HUDEP-2 (cell line): ENCODE measurements at regions not wholly inside any gene's neighbourhood (a gene's known extent, or its start where the extent isn't known, plus 50 kb on each side); places are given as distances from the start of the nearest gene placed in this dataset.

Experiments used
- DNase-seq, 76 experiments: peaks; one replicate each; lab custom pipeline; 2025; ENCODE audit not compliant: unreplicated experiment in 76 of 76; lab: John Stamatoyannopoulos, UW

- DNase-seq: no peak
Observed at GRCh38 chr7:17507717-17508116, 209.3 kb downstream of the AHR start.

- no peak for DNase-seq
Observed at GRCh38 chr7:17512181-17512675, 213.8 kb downstream of the AHR start.

- DNase-seq: no peak
Observed at GRCh38 chr7:17516771-17517170, 218.3 kb downstream of the AHR start.

GRCh38 chr7:17520941-17521340 is 222.5 kb downstream of the AHR start:
- DNase-seq: no peak

- no peak for DNase-seq
Observed at GRCh38 chr7:17521437-17521836, 223.0 kb downstream of the AHR start.

- DNase-seq: no peak
Observed at GRCh38 chr7:17523813-17524739, 225.6 kb downstream of the AHR start.

GRCh38 chr7:17524746-17525145 is 226.3 kb downstream of the AHR start:
- no peak for DNase-seq

GRCh38 chr7:17526621-17527020 is 228.2 kb downstream of the AHR start:
- no peak for DNase-seq

- no peak for DNase-seq
Observed at GRCh38 chr7:17528636-17529035, 230.2 kb downstream of the AHR start.

- no peak for DNase-seq
Observed at GRCh38 chr7:17530244-17530643, 231.8 kb downstream of the AHR start.

GRCh38 chr7:17530741-17531421 is 232.4 kb downstream of the AHR start:
- DNase-seq: peak in 6 of 76 experiments; percentile 1 to 23 (median 4)

- DNase-seq: no peak
Observed at GRCh38 chr7:17532861-17533404, 234.5 kb downstream of the AHR start.

- no peak for DNase-seq
Observed at GRCh38 chr7:17534348-17534747, 235.9 kb downstream of the AHR start.

GRCh38 chr7:17535776-17536175 is 237.3 kb downstream of the AHR start:
- DNase-seq: no peak

GRCh38 chr7:17544401-17544800 is 245.9 kb downstream of the AHR start:
- no peak for DNase-seq

GRCh38 chr7:17545348-17545747 is 246.9 kb downstream of the AHR start:
- DNase-seq: no peak

- no peak for DNase-seq
Observed at GRCh38 chr7:17546189-17546588, 247.7 kb downstream of the AHR start.

- no peak for DNase-seq
Observed at GRCh38 chr7:17546592-17546991, 248.1 kb downstream of the AHR start.

GRCh38 chr7:17548014-17548653 is 249.7 kb downstream of the AHR start:
- DNase-seq: no peak

- DNase-seq: no peak
Observed at GRCh38 chr7:17549406-17549805, 251.0 kb downstream of the AHR start.

GRCh38 chr7:17552373-17552772 is 253.9 kb downstream of the AHR start:
- no peak for DNase-seq
